K562 (cell line): ENCODE measurements at regions not wholly inside any gene's neighbourhood (a gene's known extent, or its start where the extent isn't known, plus 50 kb on each side); places are given as distances from the start of the nearest gene placed in this dataset.

Experiments used
- ATAC-seq: fragments of 200-7000 bp; cut with Tn5 transposase; 3 replicates; pipeline ENCODE4 v1.9.1; 2020; ENCODE audit warnings: moderate library complexity
- BruUV-seq: library from RNA; stranded (reverse); fragments of 400-500 nt; replicated peaks from 2 replicates; lab custom pipeline; 2021; lab: Mats Ljungman, UMichigan
- CTCF ChIA-PET: fragments of 300-600 bp; formaldehyde crosslinking; extraction: SDS; loops from one replicate; lab custom pipeline; 2021; ENCODE audit warnings: low intra/inter-chr PET ratio; lab: Yijun Ruan, JAX
- POLR2A ChIA-PET: fragments of 300-600, 350-650 bp; sonication (Branson Sonifier 250); formaldehyde crosslinking; extraction: SDS; loops from one replicate; lab custom pipeline; 2021; ENCODE audit warnings: antibody characterized with exemption, inconsistent platforms; lab: Yijun Ruan, JAX
- DNase-seq, 4 experiments: peaks; one replicate each; pipeline versions ENCODE4 v3.0.0 to v3.0.0-alpha.2; 2011 to 2018; ENCODE audit warnings: low spot score in 3 of 4, mixed read lengths in 3 of 4; ENCODE audit errors: extremely low read depth in 1 of 4
- FAIRE-seq: peaks from 2 replicates; lab custom pipeline; 2011; peaks lifted over from hg19 to GRCh38; lab: Jason Lieb, UNC
- H2AFZ ChIP-seq: 2 replicates; pipeline ENCODE4 v1.6.0; 2011; ENCODE audit warnings: low read depth, low read length, control low read depth, inconsistent platforms
- H3K27ac ChIP-seq: fragments of 200-600 bp; 3 replicates; pipeline ENCODE4 v1.8.0; 2011; ENCODE audit warnings: low read depth, mild to moderate bottlenecking, control low read depth, inconsistent platforms, low read length, moderate library complexity, mixed read lengths; ENCODE audit errors: extremely low read depth
- H3K27me3 ChIP-seq, 2 experiments: fragments of 300-600 bp in 1 of 2; 2 replicates in 1 of 2; 3 replicates in 1 of 2; pipeline versions ENCODE4 v1.6.0 to v1.8.0; 2011; ENCODE audit warnings: inconsistent platforms in 2 of 2, low read length in 2 of 2, mild to moderate bottlenecking in 1 of 2, mixed read lengths in 1 of 2, moderate library complexity in 1 of 2; ENCODE audit not compliant: control insufficient read depth in 2 of 2, insufficient read depth in 2 of 2
- H3K36me3 ChIP-seq: fragments of 300-600 bp; 3 replicates; pipeline ENCODE4 v1.8.0; 2011; ENCODE audit warnings: mild to moderate bottlenecking, low read length, inconsistent platforms; ENCODE audit not compliant: control insufficient read depth, insufficient read depth
- H3K4me1 ChIP-seq, 2 experiments: fragments of 200-600 bp in 1 of 2; replicated peaks in 1 of 2; 2 replicates in 1 of 2; 3 replicates in 1 of 2; pipeline versions ENCODE4 v1.5.1 to v1.8.0; 2011; ENCODE audit warnings: inconsistent platforms in 2 of 2, low read length in 2 of 2, mild to moderate bottlenecking in 1 of 2, mixed read lengths in 1 of 2, moderate library complexity in 1 of 2; ENCODE audit not compliant: control insufficient read depth in 2 of 2, insufficient read depth in 2 of 2
- H3K4me2 ChIP-seq: 2 replicates; pipeline ENCODE4 v1.6.1; 2011; ENCODE audit warnings: low read length, control low read depth, inconsistent platforms, mixed read lengths; ENCODE audit not compliant: insufficient read depth
- H3K4me3 ChIP-seq: fragments of 200-600 bp; sonication (generic), shearing (Covaris generic); 2 replicates; pipeline ENCODE4 v1.5.1; 2016; ENCODE audit warnings: control low read depth, inconsistent platforms
- H3K79me2 ChIP-seq: fragments of 200-600 bp; 3 replicates; pipeline ENCODE4 v1.8.0; 2011; ENCODE audit warnings: low read length, inconsistent platforms; ENCODE audit not compliant: control insufficient read depth, insufficient read depth
- H3K9ac ChIP-seq, 2 experiments: 2 replicates each; pipeline versions ENCODE4 v1.6.0 to v1.6.1; 2011; ENCODE audit warnings: low read depth in 2 of 2, low read length in 2 of 2, control low read depth in 1 of 2, inconsistent platforms in 1 of 2, mild to moderate bottlenecking in 1 of 2, mixed read lengths in 1 of 2; ENCODE audit not compliant: insufficient read depth in 1 of 2
- H3K9me1 ChIP-seq: one replicate; pipeline ENCODE4 v1.6.0; 2011; ENCODE audit warnings: inconsistent platforms, mild to moderate bottlenecking, low read length, moderate library complexity; ENCODE audit not compliant: control insufficient read depth, insufficient read depth
- H3K9me3 ChIP-seq: replicated peaks from 2 replicates; pipeline ENCODE4 v1.5.1; 2011; ENCODE audit warnings: low read depth, low read length, inconsistent platforms; ENCODE audit not compliant: control insufficient read depth, insufficient read depth
- H4K20me1 ChIP-seq: replicated peaks from 2 replicates; pipeline ENCODE4 v1.6.1; 2011; ENCODE audit warnings: low read length, inconsistent platforms, mixed read lengths; ENCODE audit not compliant: control insufficient read depth, insufficient read depth
- EP300 ChIP-seq: IDR thresholded peaks from 2 replicates; pipeline ENCODE4 v1.6.1; 2012; ENCODE audit warnings: low read length, improper control_type of control experiment
- FOS ChIP-seq: IDR thresholded peaks from 3 replicates; pipeline ENCODE4 v1.6.1; 2011; ENCODE audit not compliant: insufficient read length; ENCODE audit errors: extremely low read depth
- GABPB2 ChIP-seq: fragments of 250-450 bp; sonication (Bioruptor Pico); conservative IDR thresholded peaks from 2 replicates; pipeline ENCODE4 v1.5.1; 2021; ENCODE audit warnings: mild to moderate bottlenecking
- ILF3 ChIP-seq: fragments of 450-650 bp; IDR thresholded peaks from 2 replicates; pipeline ENCODE4 v1.6.1; 2018; ENCODE audit warnings: antibody characterized with exemption, mild to moderate bottlenecking, moderate library complexity, borderline replicate concordance
- ILK ChIP-seq: fragments of 450-650 bp; IDR thresholded peaks from 2 replicates; pipeline ENCODE4 v1.6.1; 2016; ENCODE audit warnings: missing genetic modification characterization, low read depth, mild to moderate bottlenecking, missing compliant biosample characterization, moderate library complexity, borderline replicate concordance
- LARP7 ChIP-seq: fragments of 450-650 bp; IDR thresholded peaks from 2 replicates; pipeline ENCODE4 v1.6.1; 2016
- POLR2B ChIP-seq: fragments of 450-650 bp; IDR thresholded peaks from 2 replicates; pipeline ENCODE4 v1.6.1; 2018; ENCODE audit warnings: low read depth; ENCODE audit not compliant: partially characterized antibody
- SIRT6 ChIP-seq: IDR thresholded peaks from one replicate; pipeline ENCODE4 v1.6.1; 2012; ENCODE audit warnings: low read depth, mild to moderate bottlenecking, control low read depth, inconsistent platforms, low read length, moderate library complexity
- ZBTB1 ChIP-seq: sonication (generic); formaldehyde crosslinking; IDR thresholded peaks from 2 replicates; pipeline ENCODE4 v1.8.1; 2023; ENCODE audit warnings: missing genetic modification reagents, low read depth, mild to moderate bottlenecking, borderline replicate concordance
- ZFX ChIP-seq: sonication (generic); formaldehyde crosslinking; IDR thresholded peaks from 2 replicates; pipeline ENCODE4 v1.8.0; 2022; ENCODE audit warnings: mild to moderate bottlenecking, missing genetic modification reagents, moderate library complexity
- ZKSCAN3 ChIP-seq: fragments of 250-450 bp; sonication (Bioruptor Pico); IDR thresholded peaks from 2 replicates; pipeline ENCODE4 v1.4.0; 2020
- ZNF3 ChIP-seq: fragments of 250-450 bp; sonication (Bioruptor Pico); IDR thresholded peaks from 2 replicates; pipeline ENCODE4 v1.5.0; 2021; ENCODE audit warnings: mild to moderate bottlenecking, moderate library complexity
- ZNF584 ChIP-seq: fragments of 200-800 bp; sonication (Bioruptor generic); IDR thresholded peaks from 2 replicates; pipeline ENCODE4 v1.6.1; 2016; ENCODE audit warnings: low read depth, mild to moderate bottlenecking, missing genetic modification characterization, missing compliant biosample characterization
- ZNF830 ChIP-seq: fragments of 250-450 bp; sonication (Bioruptor Pico); IDR thresholded peaks from 2 replicates; pipeline ENCODE4 v1.5.0; 2021; ENCODE audit warnings: mild to moderate bottlenecking
- WGBS: fragments of 100-300 bp; shearing (Covaris generic); methylation state at CpG from one replicate; pipeline ENCODE4 v1.1.6; 2016; ENCODE audit warnings: low coverage, mixed read lengths; ENCODE audit not compliant: insufficient coverage; ENCODE audit errors: missing lambda C conversion rate; 5-methylcytosine and 5-hydroxymethylcytosine counted together
- in situ Hi-C: fragments of 300-500 bp; cut with MboI; formaldehyde crosslinking; loops from 4 replicates; pipeline ENCODE4 v1.15.0; 2018; ENCODE audit warnings: inconsistent platforms, mixed read lengths
- intact Hi-C: fragments of 100-400 bp; cut with micrococcal nuclease; formaldehyde crosslinking; loops from 2 replicates; pipeline ENCODE4 v1.14.2; 2022
- TF ChIP-seq, protein P1 (sequence below): sonication (generic); formaldehyde crosslinking; IDR thresholded peaks from 2 replicates; pipeline ENCODE4 v1.8.0; 2022; ENCODE audit warnings: mild to moderate bottlenecking, missing genetic modification reagents
- TF ChIP-seq, protein P2 (sequence below): fragments of 450-650 bp; IDR thresholded peaks from 2 replicates; pipeline ENCODE4 v1.6.1; 2016; ENCODE audit warnings: borderline replicate concordance

DNA sequence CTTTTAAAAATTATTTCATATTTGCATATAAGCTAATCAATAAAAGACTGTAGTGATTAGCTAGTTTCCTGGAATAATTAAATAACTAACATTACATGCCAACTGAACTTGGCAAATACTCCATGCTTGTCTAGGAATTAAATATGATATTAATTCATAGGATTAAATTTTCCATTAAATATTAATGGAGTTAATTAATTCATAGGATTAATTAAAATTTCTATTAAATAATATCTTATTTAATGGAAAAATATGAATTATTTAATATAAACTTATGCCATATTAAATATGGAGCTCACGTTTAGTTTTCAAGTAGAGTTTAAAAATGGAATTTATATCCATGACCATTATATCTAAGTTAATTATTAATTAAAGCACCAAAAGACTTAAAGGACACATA, 517.8 kb upstream of the DAB2 start (continued):
- TF ChIP-seq SIRT6 (no peak), ZKSCAN3 (CRISPR knock-in tag) (no peak), GABPB2 (no peak)

DNA sequence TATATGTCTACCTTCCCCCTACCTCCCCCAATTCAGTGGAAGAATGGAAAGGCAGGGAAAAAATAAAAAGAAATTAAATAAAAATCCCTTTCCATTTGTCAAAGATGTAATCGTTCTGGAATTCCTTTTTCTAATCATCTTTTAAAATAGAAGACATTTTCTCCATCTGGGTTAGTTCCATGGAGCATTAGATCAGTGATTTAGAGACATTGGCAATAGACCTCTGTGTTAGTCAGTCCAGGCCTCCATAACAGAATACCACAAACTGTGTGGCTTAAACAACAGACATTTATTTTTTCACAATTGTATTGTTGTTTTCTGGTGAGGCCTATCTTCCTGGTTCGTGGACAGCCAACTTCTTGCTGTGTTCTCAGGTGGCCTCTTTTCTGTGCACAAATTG, 516.6 kb upstream of the DAB2 start:
- no peaks in the 10 kb centered on the region for H3K27me3 ChIP-seq

More for the DNA sequence above, 516.6 kb upstream of the DAB2 start:
- TF ChIP-seq ZBTB1 (CRISPR knock-in tag) (no peak), ZFX (CRISPR knock-in tag) (no peak), LARP7 (no peak), ZNF830 (CRISPR knock-in tag) (no peak), EP300 (no peak), FOS (no peak), ZNF3 (CRISPR knock-in tag) (no peak), POLR2B (no peak), ZNF584 (CRISPR knock-in tag) (no peak), ILK (tag) (no peak), ILF3 (no peak)
- TF ChIP-seq, protein P1, sequence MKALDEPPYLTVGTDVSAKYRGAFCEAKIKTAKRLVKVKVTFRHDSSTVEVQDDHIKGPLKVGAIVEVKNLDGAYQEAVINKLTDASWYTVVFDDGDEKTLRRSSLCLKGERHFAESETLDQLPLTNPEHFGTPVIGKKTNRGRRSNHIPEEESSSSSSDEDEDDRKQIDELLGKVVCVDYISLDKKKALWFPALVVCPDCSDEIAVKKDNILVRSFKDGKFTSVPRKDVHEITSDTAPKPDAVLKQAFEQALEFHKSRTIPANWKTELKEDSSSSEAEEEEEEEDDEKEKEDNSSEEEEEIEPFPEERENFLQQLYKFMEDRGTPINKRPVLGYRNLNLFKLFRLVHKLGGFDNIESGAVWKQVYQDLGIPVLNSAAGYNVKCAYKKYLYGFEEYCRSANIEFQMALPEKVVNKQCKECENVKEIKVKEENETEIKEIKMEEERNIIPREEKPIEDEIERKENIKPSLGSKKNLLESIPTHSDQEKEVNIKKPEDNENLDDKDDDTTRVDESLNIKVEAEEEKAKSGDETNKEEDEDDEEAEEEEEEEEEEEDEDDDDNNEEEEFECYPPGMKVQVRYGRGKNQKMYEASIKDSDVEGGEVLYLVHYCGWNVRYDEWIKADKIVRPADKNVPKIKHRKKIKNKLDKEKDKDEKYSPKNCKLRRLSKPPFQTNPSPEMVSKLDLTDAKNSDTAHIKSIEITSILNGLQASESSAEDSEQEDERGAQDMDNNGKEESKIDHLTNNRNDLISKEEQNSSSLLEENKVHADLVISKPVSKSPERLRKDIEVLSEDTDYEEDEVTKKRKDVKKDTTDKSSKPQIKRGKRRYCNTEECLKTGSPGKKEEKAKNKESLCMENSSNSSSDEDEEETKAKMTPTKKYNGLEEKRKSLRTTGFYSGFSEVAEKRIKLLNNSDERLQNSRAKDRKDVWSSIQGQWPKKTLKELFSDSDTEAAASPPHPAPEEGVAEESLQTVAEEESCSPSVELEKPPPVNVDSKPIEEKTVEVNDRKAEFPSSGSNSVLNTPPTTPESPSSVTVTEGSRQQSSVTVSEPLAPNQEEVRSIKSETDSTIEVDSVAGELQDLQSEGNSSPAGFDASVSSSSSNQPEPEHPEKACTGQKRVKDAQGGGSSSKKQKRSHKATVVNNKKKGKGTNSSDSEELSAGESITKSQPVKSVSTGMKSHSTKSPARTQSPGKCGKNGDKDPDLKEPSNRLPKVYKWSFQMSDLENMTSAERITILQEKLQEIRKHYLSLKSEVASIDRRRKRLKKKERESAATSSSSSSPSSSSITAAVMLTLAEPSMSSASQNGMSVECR (CRISPR knock-in tag): no peak
- TF ChIP-seq, protein P2, sequence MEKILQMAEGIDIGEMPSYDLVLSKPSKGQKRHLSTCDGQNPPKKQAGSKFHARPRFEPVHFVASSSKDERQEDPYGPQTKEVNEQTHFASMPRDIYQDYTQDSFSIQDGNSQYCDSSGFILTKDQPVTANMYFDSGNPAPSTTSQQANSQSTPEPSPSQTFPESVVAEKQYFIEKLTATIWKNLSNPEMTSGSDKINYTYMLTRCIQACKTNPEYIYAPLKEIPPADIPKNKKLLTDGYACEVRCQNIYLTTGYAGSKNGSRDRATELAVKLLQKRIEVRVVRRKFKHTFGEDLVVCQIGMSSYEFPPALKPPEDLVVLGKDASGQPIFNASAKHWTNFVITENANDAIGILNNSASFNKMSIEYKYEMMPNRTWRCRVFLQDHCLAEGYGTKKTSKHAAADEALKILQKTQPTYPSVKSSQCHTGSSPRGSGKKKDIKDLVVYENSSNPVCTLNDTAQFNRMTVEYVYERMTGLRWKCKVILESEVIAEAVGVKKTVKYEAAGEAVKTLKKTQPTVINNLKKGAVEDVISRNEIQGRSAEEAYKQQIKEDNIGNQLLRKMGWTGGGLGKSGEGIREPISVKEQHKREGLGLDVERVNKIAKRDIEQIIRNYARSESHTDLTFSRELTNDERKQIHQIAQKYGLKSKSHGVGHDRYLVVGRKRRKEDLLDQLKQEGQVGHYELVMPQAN: no peak
- Histone ChIP-seq H3K9me1 (no peaks in the 10 kb centered on the region), H3K79me2 (no peaks in the 10 kb centered on the region), H3K4me3 (no peak overlapping the region), H2AFZ (no peak overlapping the region), H4K20me1 (no peaks in the 10 kb centered on the region), H3K27ac (no peak overlapping the region), H3K9ac (no peak overlapping the region), H3K4me1 (no peaks in the 10 kb centered on the region), H3K9me3 (0 out of 2 replicates have a peak, but pooled peaks cover 2% of the 10 kb centered on the region), H3K36me3 (no peaks in the 10 kb centered on the region), H3K4me2 (no peak overlapping the region)
- BruUV-seq: no TSS peak
- no peak for DNase-seq
- WGBS: 0% methylated on average over 2 of the region's 2 CpGs
- ChIA-PET CTCF (no interaction called here), POLR2A (no interaction called here)
- no peak for ATAC-seq
- in situ Hi-C loops: loop anchor here (25.0 kb wide), 1 partner anchor 746 kb away; the partner anchor contains the start of gene PTGER4
- intact Hi-C loops: loop anchor here (10.0 kb wide), 1 partner anchor 337 kb away; no protein-coding TSS in a partner anchor
- no peak for FAIRE-seq
